HG03139 (cell line): ENCODE measurements at regions not wholly inside any gene's neighbourhood (a gene's known extent, or its start where the extent isn't known, plus 50 kb on each side); places are given as distances from the start of the nearest gene placed in this dataset.

Experiments used
- ATAC-seq: cut with Tn5 transposase; IDR thresholded peaks from one replicate; pipeline ENCODE4 v1.9.1; 2021; ENCODE audit not compliant: unreplicated experiment

DNA sequence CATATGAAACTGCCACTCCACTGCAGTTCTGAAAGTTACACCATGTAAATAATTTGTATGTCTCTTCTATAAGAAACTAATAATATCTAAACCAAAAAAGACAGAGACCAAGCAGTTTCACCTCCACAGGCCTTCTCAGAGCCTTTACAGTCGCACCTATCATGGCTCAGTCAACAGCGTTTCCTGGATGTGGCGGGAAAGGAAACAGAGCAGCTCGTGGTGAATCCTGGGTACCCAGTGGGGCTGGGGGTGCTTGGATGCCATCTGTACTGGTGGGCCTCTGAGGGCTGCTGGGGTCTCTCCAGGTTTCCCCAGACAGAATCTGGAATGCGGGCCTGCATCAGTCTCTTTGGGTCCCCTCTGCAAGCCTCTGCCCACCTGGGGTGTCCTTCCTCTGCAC lies 100.2 kb upstream of the CASZ1 start:
- ATAC-seq: no peak

GRCh38 chr1:10897321-10897980 lies 101.0 kb upstream of the CASZ1 start:
- no peak for ATAC-seq

DNA sequence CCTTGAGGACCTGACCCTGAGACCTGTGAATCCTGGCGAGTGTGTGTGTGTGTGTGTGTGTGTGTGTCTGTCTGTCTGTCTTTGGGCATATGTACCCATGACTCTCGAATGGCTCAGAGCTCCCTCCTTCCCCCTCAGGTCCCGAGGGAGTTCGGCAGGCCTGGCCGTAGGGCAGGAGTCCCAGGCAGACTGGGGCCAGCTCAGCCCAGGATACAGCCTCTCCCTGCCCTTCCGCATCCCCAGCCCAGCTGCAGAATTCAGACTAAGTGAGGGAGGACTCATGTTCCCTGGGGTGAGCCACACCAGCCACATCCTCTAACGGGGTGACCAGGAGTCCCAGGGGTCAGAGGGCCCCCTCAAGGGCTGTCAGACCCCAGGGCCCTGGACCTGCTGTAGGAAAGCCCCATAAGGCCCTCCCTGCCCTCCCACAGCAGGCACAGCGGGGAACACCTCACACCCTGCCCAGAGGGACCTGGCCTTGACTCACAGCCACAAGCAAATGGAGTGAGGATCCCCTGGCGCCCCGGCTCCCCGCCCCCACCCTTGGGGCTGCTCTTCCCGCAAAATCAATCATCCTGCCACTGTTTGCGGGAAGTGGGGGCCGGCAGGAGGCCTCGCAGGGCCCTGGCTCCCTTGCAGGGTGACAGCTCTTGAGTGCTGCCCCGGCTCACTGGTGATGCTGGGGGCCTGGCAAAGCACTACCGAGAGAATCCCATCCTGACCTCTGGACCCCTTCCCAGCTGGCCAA lies 101.7 kb upstream of the CASZ1 start:
- ATAC-seq: no peak

GRCh38 chr1:10898921-10899320 lies 102.5 kb upstream of the CASZ1 start:
- ATAC-seq: no peak

DNA sequence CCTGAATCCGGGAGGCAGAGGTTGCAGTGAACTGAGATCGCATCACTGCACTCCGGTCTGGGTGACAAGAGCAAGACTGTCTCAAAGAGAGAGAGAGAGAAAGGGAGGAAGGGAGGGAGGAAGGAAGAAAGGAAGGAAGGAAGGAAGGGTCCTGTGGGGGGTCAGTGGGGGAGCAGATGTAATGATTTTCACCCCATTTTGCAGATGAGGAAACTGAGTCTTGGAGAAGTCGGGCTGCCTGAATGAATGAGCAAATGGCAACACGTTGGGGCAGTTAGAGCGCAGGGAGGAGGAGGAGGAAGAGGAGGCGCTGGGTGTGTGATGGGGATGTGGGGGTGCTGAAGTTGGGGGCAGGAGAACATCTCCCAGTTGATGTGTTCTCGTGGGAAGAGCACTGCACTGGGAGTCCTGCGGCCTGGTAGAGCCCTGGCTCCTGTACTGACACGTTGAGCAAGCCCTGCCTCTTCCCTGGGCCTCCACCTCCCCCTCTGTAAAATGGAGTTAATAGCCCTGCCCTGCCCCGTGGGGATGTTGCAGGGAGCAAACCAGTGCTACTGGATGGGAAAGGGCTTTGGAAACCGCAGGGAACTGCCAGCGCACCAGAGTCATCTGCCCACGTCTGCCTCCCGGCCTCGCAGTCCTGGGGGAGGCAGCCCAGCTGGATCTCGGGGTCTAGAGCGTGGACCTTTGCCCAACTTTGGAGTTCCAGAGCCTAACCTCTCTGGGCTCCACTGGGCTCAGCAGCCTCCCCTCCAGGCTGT lies 103.2 kb upstream of the CASZ1 start:
- no peak for ATAC-seq

DNA sequence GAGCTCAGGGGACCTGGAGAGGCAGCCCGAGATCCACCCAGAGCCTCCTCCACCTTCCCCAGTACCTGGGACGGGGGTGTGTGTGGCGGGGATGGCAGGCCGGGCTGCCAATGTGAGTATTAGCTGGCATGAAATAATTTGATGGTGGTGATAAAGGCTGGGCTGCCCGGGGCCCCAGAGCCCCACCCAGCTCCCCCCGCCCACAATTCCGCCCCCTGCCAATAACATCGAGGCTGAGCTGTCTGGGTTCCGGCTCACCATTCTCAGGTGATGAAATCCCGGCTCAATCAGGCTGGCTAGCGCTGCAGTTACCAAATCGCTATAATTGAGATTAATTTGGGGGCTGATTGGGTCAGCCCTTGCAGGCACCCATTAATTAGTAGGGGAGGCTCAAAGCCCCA lies 103.8 kb upstream of the CASZ1 start:
- ATAC-seq: no peak

- no peak for ATAC-seq
Measured at GRCh38 chr1:10900691-10901090, 104.2 kb upstream of the CASZ1 start.

GRCh38 chr1:10901091-10901890 lies 104.8 kb upstream of the CASZ1 start:
- no peak for ATAC-seq

DNA sequence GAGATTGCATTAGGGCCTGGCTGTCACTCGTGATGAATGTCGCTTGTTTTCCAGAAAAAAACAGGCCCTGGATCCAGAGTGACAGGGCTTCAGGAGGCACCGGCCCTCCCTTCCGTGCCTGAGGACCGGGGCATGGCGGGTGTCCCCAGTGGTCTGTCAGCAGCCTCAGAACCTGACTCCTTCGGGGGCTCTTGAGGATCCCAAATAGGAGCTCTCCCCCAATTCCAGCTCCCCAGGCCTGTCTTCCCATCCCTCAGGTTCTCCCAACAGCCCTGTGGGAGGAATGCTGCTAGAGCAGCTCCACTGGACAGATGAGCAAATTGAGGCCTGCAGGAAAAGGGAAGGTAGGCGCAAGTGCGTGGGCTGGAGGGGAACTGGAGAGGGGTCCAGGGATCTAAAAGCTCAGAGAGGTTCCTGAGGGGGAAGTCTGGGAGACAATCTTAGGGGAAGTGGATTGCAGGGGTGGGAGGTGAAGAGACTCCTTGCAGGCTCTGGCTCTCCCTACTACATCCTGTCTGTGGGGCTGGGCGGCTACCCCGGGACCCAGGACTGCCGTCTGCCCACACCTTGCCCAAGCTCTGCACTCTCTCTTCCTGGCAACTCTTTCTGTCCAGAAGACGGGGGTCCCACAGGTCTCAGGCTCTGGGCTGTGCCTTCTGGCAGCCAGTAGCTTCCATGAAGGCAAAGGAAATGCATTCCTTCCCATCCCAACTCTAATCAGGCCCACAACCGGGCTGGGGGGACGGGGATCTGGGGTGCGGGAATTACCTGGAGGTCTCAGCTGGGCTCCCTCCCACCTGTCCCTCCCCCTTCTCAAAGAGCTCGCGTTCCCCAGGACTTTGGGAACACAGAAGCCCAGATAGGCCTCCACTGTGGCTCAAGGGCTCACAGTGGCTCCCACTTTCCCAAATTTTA lies 105.7 kb upstream of the CASZ1 start:
- ATAC-seq: no peak

GRCh38 chr1:10903421-10903820 lies 107.0 kb upstream of the CASZ1 start:
- ATAC-seq: no peak

- no peak for ATAC-seq
Measured at GRCh38 chr1:10903821-10904220, 107.4 kb upstream of the CASZ1 start.

DNA sequence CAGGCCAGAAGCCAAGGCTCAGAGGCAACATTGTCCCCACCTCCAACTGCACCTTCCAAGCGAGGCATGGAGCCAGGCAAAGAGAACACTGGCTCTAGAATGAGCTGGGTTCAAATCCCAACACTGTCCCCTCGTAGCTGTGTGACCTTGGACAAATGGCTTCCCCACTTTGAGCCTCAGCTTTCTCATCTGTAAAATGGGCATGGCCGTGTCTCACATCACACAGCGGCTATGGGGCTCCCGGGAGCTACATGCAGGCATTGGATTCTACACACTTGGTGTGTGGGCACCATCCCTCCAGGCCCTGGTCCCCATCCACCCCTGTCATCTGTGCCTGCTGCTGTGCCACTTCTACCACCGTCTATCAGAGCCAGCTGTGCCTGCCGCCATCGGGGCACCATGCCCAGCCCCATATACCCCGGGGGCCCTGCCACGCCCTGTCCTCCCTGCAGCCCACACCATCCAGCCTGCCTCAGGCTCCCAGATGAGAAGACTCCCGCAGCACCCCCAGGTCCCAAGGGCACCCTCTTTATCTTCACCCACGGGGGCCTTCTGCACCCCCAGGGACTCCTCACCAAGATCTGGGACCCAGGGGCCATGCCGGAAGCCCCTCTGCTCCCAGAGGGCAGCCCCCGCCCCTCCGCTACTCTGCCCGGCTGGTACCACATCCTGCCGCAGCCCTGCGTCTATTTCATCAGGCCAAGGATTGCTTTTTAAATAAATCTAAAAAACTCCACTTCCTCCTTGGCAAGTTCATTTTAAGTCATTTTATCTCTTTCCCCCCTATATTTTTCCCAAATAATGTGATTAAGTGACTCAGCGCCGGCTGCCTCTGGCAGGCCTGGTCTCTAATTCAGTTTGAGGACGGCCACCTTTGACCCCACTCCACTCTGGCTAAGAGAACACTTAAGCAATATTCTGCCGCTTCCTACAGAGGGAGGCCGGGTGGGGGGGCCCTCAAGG lies 107.8 kb upstream of the TARDBP start:
- no peak for ATAC-seq

DNA sequence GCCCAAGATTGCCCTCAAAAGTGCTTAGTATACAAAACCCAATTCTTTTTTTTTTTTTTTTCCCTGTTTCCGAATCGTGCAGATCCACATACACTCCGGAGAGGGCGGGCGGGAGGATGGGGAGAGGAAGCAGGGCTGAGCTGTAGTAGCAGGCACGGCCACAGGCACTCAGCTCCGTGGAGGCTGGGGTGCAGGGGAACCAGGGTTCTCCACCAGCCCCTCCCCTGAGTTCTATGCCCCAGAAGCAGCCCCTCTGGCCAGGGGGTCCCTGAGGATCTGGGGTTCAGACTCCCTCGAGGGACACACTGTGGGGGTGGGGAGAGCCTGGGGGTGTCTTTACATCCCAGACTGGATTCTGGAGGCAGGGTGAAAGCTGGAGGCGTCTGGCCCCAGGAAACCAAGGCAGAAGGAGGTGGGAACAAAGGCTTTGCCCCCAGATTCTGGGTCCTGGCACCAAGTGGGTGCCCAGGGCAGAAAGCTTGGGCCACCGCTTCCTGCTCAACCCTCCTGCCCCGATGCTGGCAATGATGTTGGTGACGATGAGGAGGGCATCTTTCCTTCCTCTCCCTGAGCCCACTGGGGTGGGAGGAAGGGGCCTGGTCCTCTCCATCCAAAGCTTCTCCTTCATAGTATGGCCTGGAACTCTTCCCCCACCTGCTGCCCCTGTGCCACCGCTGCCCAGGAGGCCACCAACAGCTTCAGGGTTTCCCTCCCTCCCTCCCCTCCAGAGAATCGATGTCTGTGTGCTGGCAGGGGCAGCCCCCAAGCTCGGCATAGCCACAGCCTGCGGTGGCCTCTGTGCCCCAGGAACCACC lies 106.4 kb upstream of the TARDBP start:
- ATAC-seq: no peak

DNA sequence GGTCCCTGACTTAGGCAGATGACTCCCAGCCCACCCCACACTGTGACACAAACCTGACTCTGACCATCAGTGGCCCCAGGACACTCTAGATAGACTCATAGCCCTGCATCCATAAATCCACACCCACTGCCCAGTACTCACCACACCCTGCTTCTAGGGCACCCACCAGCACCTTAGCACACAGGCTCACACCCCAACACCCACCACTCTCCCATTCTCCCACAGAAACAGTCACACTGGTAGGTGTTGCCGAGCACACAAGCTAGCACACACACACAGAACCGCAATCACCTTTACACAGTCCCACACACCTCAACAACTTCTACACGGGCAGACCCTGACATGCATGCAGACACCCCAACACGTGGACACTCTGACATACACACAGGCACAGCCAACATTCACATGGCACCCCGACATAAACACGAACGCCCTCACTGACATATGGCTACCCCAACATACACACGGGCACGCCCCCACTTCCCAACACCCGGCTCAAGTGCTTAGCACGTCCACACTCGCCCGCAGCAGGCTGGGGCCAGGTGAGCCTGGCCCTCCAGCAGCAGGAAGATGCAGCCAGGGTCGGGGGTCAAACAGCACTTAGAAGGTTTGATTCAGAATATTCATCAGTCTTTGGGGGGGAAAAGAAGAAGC lies 105.5 kb upstream of the TARDBP start:
- ATAC-seq: no peak

DNA sequence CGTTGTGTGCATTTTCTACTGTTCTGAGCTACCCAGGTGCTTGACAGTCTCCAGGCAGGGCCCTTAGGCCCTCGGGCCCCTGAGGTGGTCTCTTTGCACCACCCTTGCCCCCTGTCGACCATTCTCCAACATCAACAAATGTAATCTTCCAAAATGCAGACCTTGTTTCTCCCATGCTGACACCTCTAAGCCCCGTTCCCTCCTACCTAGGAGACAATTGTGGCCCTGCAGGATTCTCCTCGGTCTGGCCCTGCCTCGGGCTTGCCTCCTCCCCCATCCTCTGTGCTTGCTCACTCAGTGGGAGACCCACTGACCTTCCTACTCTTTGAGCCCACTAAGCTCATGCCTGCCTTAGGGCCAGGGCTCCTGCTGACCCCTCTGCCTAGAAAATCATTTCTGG lies 104.2 kb upstream of the TARDBP start:
- no peak for ATAC-seq

- ATAC-seq: no peak
Measured at GRCh38 chr1:10909697-10910680, 102.5 kb upstream of the TARDBP start.
